Neural progenitor cell (in vitro differentiated cells): ENCODE measurements at regions not wholly inside any gene's neighbourhood (a gene's known extent, or its start where the extent isn't known, plus 50 kb on each side); places are given as distances from the start of the nearest gene placed in this dataset.

Source experiments
- EZH2 ChIP-seq: fragments of 200-600 bp; sonication (generic); IDR thresholded peaks from 2 replicates; pipeline ENCODE4 v1.6.1; 2017; ENCODE audit warnings: antibody characterized with exemption, mild to moderate bottlenecking, moderate library complexity
- EZH2phosphoT487 ChIP-seq: fragments of 200-600 bp; sonication (generic); IDR thresholded peaks from 2 replicates; pipeline ENCODE4 v1.6.1; 2017; ENCODE audit warnings: antibody characterized with exemption
- TF ChIP-seq, protein P1 (sequence below): fragments of 200-600 bp; sonication (generic); IDR thresholded peaks from 2 replicates; pipeline ENCODE4 v1.5.1; 2017; ENCODE audit warnings: antibody characterized with exemption, mild to moderate bottlenecking

DNA sequence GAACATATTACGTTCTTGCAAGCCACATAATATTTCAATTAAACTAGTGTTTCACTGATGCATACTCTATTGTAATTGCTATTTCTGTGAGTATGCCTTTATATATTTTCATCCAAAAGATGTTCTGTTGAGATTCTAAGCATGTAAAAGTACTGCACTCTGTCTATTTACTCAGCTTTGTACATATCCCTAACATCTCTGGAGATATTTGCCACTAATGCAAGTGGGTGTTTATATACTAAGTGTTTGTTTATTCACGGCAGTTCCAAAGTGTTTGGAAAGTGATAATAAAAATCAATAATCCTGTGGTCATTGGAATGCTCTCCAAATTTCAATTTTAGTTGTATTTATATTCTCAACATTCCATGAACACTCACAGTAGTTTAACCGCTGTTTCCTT, 1989.0 kb downstream of the C4orf33 start:
- TF ChIP-seq, protein P1, sequence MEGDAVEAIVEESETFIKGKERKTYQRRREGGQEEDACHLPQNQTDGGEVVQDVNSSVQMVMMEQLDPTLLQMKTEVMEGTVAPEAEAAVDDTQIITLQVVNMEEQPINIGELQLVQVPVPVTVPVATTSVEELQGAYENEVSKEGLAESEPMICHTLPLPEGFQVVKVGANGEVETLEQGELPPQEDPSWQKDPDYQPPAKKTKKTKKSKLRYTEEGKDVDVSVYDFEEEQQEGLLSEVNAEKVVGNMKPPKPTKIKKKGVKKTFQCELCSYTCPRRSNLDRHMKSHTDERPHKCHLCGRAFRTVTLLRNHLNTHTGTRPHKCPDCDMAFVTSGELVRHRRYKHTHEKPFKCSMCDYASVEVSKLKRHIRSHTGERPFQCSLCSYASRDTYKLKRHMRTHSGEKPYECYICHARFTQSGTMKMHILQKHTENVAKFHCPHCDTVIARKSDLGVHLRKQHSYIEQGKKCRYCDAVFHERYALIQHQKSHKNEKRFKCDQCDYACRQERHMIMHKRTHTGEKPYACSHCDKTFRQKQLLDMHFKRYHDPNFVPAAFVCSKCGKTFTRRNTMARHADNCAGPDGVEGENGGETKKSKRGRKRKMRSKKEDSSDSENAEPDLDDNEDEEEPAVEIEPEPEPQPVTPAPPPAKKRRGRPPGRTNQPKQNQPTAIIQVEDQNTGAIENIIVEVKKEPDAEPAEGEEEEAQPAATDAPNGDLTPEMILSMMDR: no peak
- TF ChIP-seq EZH2 (no peak), EZH2phosphoT487 (no peak)
